ENCODE measurements at regions not wholly inside any gene's neighbourhood (a gene's known extent, or its start where the extent isn't known, plus 50 kb on each side); places are given as distances from the start of the nearest gene placed in this dataset.

- TF ChIP-seq, protein P1, sequence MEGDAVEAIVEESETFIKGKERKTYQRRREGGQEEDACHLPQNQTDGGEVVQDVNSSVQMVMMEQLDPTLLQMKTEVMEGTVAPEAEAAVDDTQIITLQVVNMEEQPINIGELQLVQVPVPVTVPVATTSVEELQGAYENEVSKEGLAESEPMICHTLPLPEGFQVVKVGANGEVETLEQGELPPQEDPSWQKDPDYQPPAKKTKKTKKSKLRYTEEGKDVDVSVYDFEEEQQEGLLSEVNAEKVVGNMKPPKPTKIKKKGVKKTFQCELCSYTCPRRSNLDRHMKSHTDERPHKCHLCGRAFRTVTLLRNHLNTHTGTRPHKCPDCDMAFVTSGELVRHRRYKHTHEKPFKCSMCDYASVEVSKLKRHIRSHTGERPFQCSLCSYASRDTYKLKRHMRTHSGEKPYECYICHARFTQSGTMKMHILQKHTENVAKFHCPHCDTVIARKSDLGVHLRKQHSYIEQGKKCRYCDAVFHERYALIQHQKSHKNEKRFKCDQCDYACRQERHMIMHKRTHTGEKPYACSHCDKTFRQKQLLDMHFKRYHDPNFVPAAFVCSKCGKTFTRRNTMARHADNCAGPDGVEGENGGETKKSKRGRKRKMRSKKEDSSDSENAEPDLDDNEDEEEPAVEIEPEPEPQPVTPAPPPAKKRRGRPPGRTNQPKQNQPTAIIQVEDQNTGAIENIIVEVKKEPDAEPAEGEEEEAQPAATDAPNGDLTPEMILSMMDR (IDR thresholded peaks at IDR 0.05 in 2 of 3, conservative IDR thresholded peaks at IDR 0.05 in 1 of 3; ENCODE audit: control insufficient read depth in 2 of 3, extremely low read depth in 1 of 3, insufficient read depth in 1 of 3, low read depth in 3 of 3, low read length in 3 of 3), result no peak
- TF ChIP-seq BHLHE40 (IDR thresholded peaks at IDR 0.05; ENCODE audit: borderline replicate concordance in 1 of 2, low read depth in 2 of 2, low read length in 1 of 2), result no peak
- no peak for TF ChIP-seq POLR2A (IDR thresholded peaks at IDR 0.05; ENCODE audit: low read depth, low read length)
- TF ChIP-seq, protein P2, sequence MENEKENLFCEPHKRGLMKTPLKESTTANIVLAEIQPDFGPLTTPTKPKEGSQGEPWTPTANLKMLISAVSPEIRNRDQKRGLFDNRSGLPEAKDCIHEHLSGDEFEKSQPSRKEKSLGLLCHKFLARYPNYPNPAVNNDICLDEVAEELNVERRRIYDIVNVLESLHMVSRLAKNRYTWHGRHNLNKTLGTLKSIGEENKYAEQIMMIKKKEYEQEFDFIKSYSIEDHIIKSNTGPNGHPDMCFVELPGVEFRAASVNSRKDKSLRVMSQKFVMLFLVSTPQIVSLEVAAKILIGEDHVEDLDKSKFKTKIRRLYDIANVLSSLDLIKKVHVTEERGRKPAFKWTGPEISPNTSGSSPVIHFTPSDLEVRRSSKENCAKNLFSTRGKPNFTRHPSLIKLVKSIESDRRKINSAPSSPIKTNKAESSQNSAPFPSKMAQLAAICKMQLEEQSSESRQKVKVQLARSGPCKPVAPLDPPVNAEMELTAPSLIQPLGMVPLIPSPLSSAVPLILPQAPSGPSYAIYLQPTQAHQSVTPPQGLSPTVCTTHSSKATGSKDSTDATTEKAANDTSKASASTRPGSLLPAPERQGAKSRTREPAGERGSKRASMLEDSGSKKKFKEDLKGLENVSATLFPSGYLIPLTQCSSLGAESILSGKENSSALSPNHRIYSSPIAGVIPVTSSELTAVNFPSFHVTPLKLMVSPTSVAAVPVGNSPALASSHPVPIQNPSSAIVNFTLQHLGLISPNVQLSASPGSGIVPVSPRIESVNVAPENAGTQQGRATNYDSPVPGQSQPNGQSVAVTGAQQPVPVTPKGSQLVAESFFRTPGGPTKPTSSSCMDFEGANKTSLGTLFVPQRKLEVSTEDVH (IDR thresholded peaks at IDR 0.05; ENCODE audit: low read depth, partially characterized antibody), result no peak
- no peak for TF ChIP-seq JUNB (IDR thresholded peaks at IDR 0.05)
- no peak for TF ChIP-seq EGR1 (IDR thresholded peaks at IDR 0.05; ENCODE audit: borderline replicate concordance in 1 of 2, low read depth in 2 of 2, low read length in 2 of 2)
Observed at GRCh38 chr2:240324312-240325015, 111.0 kb upstream of the GPC1 start.

All from GM12878 (cell line).